SK-N-DZ (cell line): ENCODE measurements at regions not wholly inside any gene's neighbourhood (a gene's known extent, or its start where the extent isn't known, plus 50 kb on each side); places are given as distances from the start of the nearest gene placed in this dataset.

ENCODE experiments used
- DNase-seq: peaks from one replicate; pipeline ENCODE4 v3.0.0-alpha.2; 2015; ENCODE audit warnings: low spot score

- DNase-seq = no peak
Measured at GRCh38 chr3:86731501-86731901, 259.4 kb downstream of the VGLL3 start.

GRCh38 chr3:86723433-86723832 is 267.5 kb downstream of the VGLL3 start:
- DNase-seq = no peak

- no peak for DNase-seq
Measured at GRCh38 chr3:86711634-86712033, 279.3 kb downstream of the VGLL3 start.

- DNase-seq = no peak
Measured at GRCh38 chr3:86708893-86709292, 282.1 kb downstream of the VGLL3 start.

- no peak for DNase-seq
Measured at GRCh38 chr3:86702381-86702958, 288.5 kb downstream of the VGLL3 start.

- peak; percentile 16 for DNase-seq
Measured at GRCh38 chr3:86695752-86696151, 295.2 kb downstream of the VGLL3 start.

GRCh38 chr3:86673991-86674390 is 317.0 kb downstream of the VGLL3 start:
- no peak for DNase-seq

- no peak for DNase-seq
Measured at GRCh38 chr3:86661817-86662216, 329.1 kb downstream of the VGLL3 start.

GRCh38 chr3:86658876-86659275 is 332.1 kb downstream of the VGLL3 start:
- DNase-seq = peak; percentile 11

GRCh38 chr3:86654806-86655460 is 336.0 kb downstream of the VGLL3 start:
- DNase-seq = no peak

GRCh38 chr3:86653661-86654205 is 337.2 kb downstream of the VGLL3 start:
- DNase-seq = no peak

GRCh38 chr3:86648087-86648486 is 342.9 kb downstream of the VGLL3 start:
- no peak for DNase-seq

GRCh38 chr3:86645756-86646155 is 345.2 kb downstream of the VGLL3 start:
- no peak for DNase-seq

- no peak for DNase-seq
Measured at GRCh38 chr3:86634361-86634760, 356.6 kb downstream of the VGLL3 start.

GRCh38 chr3:86629511-86629910 is 361.4 kb downstream of the VGLL3 start:
- peak; percentile 92 for DNase-seq

- DNase-seq = no peak
Measured at GRCh38 chr3:86624192-86624591, 366.8 kb downstream of the VGLL3 start.

- DNase-seq = no peak
Measured at GRCh38 chr3:86618706-86619105, 372.2 kb downstream of the VGLL3 start.

GRCh38 chr3:86605166-86605565 is 385.8 kb downstream of the VGLL3 start:
- DNase-seq = no peak

GRCh38 chr3:86595696-86596095 is 395.3 kb downstream of the VGLL3 start:
- no peak for DNase-seq

- DNase-seq = no peak
Measured at GRCh38 chr3:86594838-86595237, 396.1 kb downstream of the VGLL3 start.

GRCh38 chr3:86578071-86578470 is 412.9 kb downstream of the VGLL3 start:
- no peak for DNase-seq

GRCh38 chr3:86563400-86563970 is 427.5 kb downstream of the VGLL3 start:
- peak; percentile 62 for DNase-seq

- DNase-seq = no peak
Measured at GRCh38 chr3:86562090-86562489, 428.9 kb downstream of the VGLL3 start.
